Erythroblast (primary cell): ENCODE measurements at regions not wholly inside any gene's neighbourhood (a gene's known extent, or its start where the extent isn't known, plus 50 kb on each side); places are given as distances from the start of the nearest gene placed in this dataset.

Experiments
- DNase-seq, 2 experiments: peaks; one replicate each; lab custom pipeline; 2025; lab: John Stamatoyannopoulos, UW
- GATA1 ChIP-seq: IDR thresholded peaks from 2 replicates; pipeline ENCODE4 v1.6.1; 2011; ENCODE audit warnings: low read depth, mild to moderate bottlenecking, control low read depth, low read length, moderate library complexity
- POLR2A ChIP-seq: IDR thresholded peaks from 2 replicates; pipeline ENCODE4 v1.6.1; 2011; ENCODE audit warnings: mild to moderate bottlenecking, low read length

DNA sequence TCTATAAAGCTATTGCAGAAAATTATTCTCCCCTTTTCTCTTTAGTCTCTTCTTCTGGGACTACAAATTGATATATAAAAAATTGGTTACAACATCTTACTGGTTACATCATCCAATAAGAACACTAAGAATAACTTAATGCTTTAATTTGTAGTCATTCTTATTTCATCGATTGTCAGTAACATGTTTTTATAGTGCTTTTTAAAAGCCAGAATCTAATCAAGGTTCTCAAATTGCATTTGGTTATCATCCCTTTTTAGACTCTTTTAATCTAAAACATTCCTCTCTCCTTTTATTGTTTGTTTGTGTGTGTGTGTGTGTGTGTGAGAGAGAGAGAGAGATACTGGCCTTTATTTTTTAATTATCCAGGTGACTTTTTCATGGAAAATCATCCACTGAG is 377.1 kb upstream of the MEIS1 start:
- no peak for DNase-seq
- no peak for TF ChIP-seq POLR2A
- no peak for TF ChIP-seq GATA1

DNA sequence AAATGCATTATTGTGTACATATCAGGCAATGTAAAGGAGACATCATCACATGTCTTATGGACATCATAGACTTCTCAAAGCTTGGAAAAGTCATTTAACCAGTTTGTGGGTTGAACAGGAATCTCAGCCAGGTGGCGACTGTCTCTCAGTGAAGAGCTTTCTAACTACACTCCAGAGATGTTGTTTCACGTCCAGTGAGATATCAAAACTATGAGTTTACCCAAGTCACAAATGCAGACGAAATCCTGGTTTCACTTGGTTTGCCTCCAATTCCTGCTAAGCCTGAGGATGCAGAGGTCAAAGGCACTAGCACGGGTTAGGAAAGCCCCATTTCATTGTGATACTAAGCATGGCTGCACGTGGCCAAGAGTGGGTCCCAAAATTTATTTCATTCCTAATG is 384.5 kb upstream of the MEIS1 start:
- TF ChIP-seq POLR2A (no peak), GATA1 (no peak)
- no peak for DNase-seq

DNA sequence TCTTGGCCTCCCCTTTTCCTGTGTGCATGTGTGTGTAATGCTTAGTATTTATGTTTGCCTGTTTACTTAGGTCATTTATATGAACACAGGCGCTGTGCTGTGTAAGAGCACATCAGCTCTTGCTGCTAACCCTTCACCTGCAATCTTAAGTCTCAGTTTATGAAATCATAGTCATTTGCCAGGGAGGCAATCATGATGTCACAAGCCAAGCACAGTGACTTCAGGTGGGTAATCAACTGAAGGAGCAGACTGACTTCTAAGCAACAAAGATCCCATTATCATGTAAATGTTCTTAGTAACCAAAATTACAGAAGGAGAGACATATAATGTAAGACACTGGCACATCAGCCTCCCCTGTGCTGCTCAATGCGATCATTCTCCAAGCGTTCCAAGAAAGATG is 386.3 kb upstream of the MEIS1 start:
- TF ChIP-seq GATA1: no peak

DNA sequence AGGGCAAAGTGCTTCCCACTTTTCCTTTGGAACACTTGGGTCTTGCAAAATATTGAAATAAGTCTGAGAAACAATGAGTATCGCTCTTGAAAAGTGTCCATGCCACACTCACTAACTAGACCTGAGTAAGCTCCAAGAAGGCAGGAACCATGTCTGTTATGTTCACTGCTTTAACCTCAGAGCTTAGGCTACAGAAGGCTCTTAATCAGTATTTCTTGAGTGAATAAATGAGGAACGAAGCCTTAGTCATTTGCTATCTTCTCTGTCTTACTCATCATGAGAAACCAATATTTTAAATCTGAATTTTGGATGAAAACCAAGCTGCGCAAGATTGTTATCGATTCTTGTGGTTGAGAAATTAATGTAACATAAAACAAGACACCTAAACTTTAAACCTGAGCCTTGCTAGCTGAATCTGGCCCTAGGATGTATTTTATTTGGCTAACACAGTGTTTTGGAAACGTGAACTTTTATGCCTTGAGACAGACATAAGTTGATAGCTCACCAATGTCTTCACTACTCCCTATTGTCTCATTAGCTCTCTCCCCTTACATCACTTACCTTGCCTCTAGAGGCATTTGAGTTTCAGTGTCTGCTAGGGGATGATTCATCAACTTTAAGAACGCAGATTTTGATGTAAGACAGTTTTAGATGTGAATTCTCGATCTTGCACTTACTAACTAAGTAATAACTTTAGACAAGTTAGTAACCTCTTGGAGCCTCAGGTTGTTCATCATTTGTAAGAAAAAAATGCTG is 392.8 kb upstream of the MEIS1 start:
- TF ChIP-seq POLR2A (no peak), GATA1 (no peak)
- DNase-seq: no peak

More for the DNA sequence above, 386.3 kb upstream of the MEIS1 start:
- no peak for DNase-seq

DNA sequence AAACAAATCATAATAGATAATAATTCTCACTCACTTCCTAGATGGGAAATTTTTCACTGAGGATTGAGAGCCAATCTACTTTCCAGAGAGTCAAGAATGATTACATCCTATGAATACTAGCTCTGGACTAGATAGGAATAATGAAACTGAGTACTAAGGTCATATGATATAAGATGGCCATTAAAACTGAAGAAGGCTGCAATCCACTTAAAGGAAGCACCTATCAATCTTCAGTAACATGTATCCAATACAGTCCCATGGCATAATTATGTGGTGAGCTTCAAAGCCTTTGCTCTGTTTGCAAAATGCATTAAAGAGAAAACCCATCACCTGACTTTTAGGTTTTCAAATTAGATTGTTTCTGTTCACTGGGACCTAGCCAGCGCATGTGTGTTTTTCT is 398.0 kb upstream of the MEIS1 start:
- DNase-seq: no peak

DNA sequence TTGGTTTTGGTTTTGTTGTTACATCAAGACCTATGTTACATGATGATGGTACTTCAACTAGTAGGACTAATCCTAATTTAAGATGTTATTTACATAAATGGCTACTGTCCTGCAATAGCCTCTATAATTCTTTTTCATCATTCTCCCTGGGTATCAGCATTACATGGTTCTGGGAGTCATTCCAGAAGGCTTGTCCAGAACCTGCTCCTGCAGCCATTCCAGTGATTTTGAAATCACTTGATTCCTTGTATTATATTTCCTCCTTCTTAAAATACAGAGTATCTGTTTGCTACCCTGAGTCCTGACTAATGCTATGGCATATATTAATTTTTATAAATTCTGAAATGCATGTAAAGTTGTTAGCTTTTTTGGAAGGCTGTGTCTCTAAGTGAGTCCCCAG is 400.5 kb upstream of the MEIS1 start:
- DNase-seq: no peak
- no peak for TF ChIP-seq GATA1
- TF ChIP-seq POLR2A: no peak

More for the DNA sequence above, 398.0 kb upstream of the MEIS1 start:
- no peak for TF ChIP-seq POLR2A
- TF ChIP-seq GATA1: no peak

DNA sequence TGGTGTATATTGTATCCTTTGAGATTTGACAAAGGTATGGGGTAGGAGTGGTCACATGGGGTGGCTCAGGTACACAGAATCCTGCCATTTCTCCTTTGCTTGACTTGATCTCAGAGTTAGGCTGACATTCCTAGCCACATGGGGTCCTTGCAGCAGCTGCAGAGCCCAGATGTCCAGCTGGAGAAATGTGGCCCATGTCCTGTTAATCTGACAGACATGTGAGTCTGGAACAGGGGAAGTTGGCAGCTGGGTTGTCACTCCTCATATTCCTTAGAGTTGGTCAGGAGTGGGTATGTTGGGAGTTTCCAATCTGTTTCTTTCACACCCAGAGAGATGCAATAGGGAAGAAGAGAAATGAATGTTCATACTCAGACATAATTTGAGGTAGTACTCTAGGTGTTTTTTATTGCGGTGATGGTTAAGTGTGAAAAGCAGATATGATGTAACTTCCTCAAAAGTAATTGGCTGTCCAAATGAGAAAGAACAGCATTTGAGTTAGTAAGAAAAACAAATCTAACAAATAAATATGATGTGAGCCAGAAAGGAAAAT is 402.6 kb upstream of the MEIS1 start:
- no peak for DNase-seq

DNA sequence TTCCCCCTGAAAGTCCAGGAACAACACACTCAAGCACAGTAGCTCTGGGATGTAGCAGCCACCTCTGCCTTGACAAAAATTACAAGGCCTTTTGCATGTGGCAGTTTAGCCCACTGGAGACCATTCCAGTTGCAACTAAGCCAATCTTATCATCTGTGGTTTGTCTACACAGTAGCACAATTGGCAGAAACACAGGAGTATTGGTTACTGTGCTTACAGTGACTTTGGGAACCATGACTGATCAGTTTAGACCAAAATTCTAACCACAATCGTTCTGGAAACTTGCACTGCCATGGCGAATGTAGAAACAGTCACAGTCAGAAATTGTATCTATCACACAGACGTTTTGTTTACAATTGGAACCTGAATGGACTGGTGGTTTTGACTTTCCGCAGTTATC is 403.7 kb upstream of the MEIS1 start:
- TF ChIP-seq GATA1: no peak
- TF ChIP-seq POLR2A: no peak
- no peak for DNase-seq

More for the DNA sequence above, 402.6 kb upstream of the MEIS1 start:
- TF ChIP-seq GATA1 (no peak), POLR2A (no peak)

DNA sequence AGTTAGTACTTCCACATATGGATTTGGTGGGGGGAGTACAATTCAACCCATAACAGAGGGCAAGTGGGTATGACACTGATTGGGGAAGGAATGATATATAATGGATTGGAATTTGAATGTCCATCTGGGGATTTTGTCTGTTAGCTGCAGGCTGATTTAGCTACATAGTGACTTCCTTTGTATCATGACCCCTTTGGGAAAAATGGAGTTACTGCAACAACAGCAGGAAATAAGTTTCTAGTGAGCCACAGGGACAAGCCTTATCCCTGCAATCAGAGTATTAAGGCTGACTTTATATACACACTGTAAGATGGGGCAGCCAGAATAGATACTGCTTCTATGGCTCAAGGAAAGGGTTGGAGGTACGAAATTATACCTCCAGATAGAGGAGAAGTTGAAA is 404.4 kb upstream of the MEIS1 start:
- no peak for TF ChIP-seq GATA1
- TF ChIP-seq POLR2A: no peak
- no peak for DNase-seq

DNA sequence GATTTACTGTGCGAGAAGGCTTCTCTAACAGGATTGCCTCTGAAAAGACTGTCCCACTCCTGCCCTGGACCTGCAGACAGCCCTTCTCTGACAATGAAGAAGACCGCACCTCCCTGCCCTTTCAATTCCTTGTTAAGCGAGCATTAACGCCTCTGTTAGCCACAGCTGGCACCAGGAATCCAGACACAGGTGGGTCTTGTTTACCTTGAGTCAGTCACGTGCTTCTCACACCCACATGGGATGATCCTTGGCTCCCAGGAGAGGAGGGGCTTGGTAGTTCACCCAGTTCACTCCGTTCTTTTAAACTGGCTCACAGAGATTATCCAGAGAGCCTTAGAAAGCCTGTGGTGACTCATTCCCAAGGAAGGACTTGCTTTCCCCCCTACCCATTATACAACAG is 410.5 kb upstream of the MEIS1 start:
- no peak for DNase-seq
- no peak for TF ChIP-seq GATA1
- no peak for TF ChIP-seq POLR2A

DNA sequence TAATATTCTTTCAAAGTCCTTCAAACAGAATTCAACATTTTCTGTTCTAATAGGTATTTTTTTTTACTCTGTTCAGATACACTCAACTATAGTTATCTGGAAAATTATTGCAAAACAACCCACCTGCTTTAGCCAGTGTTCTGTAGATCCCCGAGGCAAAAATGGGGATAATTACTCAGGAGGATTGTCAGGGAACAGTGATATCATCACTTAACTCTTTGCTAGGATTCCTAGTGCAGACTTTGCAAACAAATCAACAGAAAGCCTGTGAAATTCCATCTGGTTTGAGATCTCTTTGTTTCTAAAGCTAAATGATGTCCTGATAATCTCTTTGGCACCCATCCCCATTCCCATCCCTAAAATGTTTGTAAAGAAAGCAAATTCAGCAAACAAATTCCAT is 413.6 kb upstream of the MEIS1 start:
- DNase-seq: no peak
- no peak for TF ChIP-seq POLR2A
- no peak for TF ChIP-seq GATA1

DNA sequence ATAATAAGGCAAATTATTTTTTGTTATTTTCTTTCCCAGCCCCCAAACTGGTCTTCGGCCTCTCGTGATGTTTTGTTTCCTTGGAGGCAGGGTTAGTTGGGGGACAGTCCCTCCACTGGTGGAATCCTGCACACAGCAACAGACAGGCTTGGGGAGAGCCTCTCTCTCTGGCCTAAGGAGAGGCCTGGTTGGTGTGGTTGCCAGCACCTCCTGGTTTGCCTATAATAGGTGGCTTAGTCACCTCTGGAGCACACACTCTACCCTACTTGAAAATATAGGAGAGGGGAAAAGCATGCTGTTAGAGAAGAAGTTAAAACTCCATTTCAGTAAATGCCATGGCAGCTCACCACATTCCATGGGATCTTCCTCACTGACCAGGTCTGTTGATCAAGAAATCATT is 417.2 kb upstream of the MEIS1 start:
- TF ChIP-seq GATA1: no peak
- no peak for DNase-seq

DNA sequence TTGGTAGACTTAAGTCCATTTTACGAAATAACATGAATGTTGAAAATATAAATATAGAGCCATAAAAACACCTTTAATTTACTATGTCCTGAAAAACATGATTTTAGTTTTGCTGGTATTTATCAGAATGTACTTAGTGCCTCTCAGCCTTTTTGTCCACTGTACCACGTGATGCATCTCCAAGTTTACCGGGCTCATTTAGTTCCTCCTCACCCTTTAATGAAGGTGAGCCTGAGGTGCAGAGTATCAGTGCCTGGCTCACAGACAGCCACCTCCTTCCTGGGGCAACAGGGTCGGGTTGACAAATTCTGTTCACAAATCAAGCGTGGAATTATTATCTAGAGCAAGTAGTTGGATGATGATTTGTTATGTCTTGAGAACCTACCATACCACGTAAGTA is 420.5 kb upstream of the MEIS1 start:
- TF ChIP-seq POLR2A (no peak), GATA1 (no peak)
- DNase-seq: no peak

DNA sequence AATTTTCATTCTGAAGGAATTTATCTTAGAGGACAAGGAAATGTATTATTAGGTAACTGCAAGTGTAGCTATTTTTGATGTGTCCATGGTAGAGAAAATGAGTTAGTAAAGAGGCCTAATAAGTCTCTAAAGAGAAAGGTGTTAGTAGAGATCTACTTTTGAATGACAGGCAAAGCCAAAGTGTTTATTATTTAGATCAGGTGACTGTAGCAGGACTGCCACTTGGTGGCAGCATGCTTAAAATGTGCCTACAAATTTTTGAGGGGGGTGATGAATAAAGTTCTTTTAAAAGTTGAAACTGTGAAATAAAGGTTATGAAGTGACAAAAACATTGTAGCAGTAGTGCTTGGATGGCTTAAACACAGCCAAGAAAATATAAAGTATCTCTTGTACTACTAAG is 421.5 kb upstream of the MEIS1 start:
- TF ChIP-seq GATA1 (no peak), POLR2A (no peak)
- DNase-seq: peak in 1 of 2 experiments; percentile 1

DNA sequence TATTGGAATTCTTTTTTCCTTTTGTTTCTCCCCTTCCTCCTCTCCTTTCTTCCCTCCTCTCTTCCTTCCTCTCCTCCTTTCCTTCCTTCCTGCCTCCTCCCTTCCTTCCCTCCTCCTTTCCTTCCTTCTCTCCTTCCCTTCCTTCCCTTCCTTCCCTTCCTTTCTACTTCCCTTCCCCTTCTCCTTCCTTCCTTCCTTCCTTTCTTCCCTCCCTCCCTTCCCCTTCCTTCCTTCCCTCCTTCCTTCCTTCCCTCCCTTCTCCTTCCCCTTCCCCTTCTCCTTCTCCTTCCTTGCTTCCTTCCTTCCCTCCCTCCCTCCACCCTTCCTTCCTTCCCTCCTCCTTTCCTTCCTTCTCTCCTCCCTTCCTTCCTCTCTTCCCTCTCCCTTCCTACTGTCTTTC is 431.0 kb upstream of the MEIS1 start:
- no peak for DNase-seq
- TF ChIP-seq POLR2A (no peak), GATA1 (no peak)
